ENCODE measurements at regions not wholly inside any gene's neighbourhood (a gene's known extent, or its start where the extent isn't known, plus 50 kb on each side); places are given as distances from the start of the nearest gene placed in this dataset.

DNA sequence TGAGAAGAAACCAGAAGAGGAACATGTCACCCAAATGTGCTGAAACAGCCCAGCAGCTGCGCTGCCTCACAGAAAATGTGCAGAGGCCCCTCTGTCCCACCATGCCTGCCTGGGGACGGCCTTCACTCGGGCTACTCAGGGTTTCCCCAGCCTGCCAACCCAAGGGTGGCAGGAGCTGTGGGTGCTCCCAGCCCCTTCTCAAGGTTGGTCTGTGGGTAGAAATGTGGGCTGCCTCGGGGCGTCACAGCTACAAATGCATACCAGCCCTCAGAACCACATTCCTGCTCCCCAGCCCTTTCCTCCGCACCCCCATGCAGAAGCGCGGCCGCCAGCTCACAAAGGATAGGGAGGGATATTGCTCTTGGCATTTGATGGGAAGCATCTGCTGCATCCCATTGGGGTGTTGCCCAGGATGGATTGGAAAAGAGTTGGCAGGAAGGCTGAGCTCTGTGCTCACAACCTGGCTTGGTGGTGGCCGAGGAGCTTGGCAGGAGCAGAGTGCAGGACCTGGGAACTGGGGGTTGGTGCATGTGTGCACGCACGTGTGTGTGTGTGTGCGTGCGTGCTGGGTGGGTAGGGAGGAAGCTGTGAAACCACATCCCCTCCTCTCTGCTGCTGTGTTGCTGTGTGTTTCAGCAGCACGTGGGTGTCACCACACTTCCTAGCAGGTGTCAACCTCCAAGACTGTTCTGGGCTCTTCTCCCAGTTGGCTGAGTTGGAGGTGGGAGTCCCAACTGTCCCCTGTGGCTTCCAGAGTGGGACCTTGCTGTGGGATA is 304.4 kb downstream of the SEC14L1 start:
- no peak for TF ChIP-seq NR2C2 (CRISPR knock-in tag; IDR thresholded peaks at IDR 0.05)
- TF ChIP-seq ESRRA (CRISPR knock-in tag; IDR thresholded peaks at IDR 0.05; ENCODE audit: borderline replicate concordance) = no peak
- TF ChIP-seq RELA (CRISPR knock-in tag; IDR thresholded peaks at IDR 0.05; ENCODE audit: borderline replicate concordance) = no peak
- TF ChIP-seq, protein P1, sequence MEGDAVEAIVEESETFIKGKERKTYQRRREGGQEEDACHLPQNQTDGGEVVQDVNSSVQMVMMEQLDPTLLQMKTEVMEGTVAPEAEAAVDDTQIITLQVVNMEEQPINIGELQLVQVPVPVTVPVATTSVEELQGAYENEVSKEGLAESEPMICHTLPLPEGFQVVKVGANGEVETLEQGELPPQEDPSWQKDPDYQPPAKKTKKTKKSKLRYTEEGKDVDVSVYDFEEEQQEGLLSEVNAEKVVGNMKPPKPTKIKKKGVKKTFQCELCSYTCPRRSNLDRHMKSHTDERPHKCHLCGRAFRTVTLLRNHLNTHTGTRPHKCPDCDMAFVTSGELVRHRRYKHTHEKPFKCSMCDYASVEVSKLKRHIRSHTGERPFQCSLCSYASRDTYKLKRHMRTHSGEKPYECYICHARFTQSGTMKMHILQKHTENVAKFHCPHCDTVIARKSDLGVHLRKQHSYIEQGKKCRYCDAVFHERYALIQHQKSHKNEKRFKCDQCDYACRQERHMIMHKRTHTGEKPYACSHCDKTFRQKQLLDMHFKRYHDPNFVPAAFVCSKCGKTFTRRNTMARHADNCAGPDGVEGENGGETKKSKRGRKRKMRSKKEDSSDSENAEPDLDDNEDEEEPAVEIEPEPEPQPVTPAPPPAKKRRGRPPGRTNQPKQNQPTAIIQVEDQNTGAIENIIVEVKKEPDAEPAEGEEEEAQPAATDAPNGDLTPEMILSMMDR (IDR thresholded peaks at IDR 0.05) = no peak
- TF ChIP-seq IRF2 (CRISPR knock-in tag; IDR thresholded peaks at IDR 0.05; ENCODE audit: borderline replicate concordance, low read depth) = no peak
- TF ChIP-seq, protein P2, sequence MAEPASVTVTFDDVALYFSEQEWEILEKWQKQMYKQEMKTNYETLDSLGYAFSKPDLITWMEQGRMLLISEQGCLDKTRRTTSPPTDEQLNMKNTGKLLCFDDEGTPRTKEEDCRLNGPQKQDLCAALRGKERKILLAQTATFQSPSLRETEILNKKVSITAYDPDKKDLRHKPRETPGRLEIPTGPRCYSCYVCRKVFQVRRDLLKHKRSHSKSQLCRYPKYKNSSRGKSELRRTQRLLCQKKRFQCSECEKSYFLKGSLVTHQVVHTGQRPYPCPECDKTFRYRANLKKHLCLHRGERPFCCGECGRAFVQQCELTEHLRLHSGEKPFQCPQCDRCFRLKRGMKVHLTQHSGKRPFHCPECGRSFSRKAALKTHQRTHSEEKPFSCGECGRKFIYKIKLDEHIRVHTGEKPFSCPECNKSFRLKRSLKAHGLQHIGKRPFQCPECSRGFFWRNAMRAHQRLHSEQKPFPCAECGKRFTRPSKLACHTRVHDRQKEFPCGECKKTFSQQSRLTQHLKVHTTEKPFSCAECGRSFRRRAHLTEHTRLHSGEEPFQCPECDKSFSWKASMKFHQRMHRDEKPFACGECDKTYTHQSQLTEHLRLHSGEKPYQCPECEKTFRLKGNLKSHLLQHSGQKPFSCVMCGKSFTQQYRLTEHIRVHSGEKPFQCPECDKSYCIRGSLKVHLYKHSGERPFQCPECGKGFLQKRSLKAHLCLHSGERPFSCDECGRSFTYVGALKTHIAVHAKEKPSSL (CRISPR knock-in tag; conservative IDR thresholded peaks at IDR 0.05) = no peak
- TF ChIP-seq, protein P3, sequence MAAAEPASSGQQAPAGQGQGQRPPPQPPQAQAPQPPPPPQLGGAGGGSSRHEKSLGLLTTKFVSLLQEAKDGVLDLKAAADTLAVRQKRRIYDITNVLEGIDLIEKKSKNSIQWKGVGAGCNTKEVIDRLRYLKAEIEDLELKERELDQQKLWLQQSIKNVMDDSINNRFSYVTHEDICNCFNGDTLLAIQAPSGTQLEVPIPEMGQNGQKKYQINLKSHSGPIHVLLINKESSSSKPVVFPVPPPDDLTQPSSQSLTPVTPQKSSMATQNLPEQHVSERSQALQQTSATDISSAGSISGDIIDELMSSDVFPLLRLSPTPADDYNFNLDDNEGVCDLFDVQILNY (CRISPR knock-in tag; IDR thresholded peaks at IDR 0.05) = no peak
- TF ChIP-seq, protein P4, sequence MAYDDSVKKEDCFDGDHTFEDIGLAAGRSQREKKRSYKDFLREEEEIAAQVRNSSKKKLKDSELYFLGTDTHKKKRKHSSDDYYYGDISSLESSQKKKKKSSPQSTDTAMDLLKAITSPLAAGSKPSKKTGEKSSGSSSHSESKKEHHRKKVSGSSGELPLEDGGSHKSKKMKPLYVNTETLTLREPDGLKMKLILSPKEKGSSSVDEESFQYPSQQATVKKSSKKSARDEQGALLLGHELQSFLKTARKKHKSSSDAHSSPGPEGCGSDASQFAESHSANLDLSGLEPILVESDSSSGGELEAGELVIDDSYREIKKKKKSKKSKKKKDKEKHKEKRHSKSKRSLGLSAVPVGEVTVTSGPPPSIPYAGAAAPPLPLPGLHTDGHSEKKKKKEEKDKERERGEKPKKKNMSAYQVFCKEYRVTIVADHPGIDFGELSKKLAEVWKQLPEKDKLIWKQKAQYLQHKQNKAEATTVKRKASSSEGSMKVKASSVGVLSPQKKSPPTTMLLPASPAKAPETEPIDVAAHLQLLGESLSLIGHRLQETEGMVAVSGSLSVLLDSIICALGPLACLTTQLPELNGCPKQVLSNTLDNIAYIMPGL (CRISPR knock-in tag; IDR thresholded peaks at IDR 0.05) = no peak
- TF ChIP-seq, protein P5, sequence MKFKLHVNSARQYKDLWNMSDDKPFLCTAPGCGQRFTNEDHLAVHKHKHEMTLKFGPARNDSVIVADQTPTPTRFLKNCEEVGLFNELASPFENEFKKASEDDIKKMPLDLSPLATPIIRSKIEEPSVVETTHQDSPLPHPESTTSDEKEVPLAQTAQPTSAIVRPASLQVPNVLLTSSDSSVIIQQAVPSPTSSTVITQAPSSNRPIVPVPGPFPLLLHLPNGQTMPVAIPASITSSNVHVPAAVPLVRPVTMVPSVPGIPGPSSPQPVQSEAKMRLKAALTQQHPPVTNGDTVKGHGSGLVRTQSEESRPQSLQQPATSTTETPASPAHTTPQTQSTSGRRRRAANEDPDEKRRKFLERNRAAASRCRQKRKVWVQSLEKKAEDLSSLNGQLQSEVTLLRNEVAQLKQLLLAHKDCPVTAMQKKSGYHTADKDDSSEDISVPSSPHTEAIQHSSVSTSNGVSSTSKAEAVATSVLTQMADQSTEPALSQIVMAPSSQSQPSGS (CRISPR knock-in tag; IDR thresholded peaks at IDR 0.05; ENCODE audit: borderline replicate concordance, low read depth) = no peak
- no peak for TF ChIP-seq MXD4 (CRISPR knock-in tag; IDR thresholded peaks at IDR 0.05; ENCODE audit: borderline replicate concordance)
- no peak for TF ChIP-seq CREM (CRISPR knock-in tag; IDR thresholded peaks at IDR 0.05)
- TF ChIP-seq ETV6 (CRISPR knock-in tag; IDR thresholded peaks at IDR 0.05) = no peak

Measured in WTC11 (cell line).